Hematopoietic multipotent progenitor cell treated with erythropoietin and hydrocortisone succinate and interleukin-3 and kit ligand, for 8 days (in vitro differentiated cells): ENCODE measurements at regions not wholly inside any gene's neighbourhood (a gene's known extent, or its start where the extent isn't known, plus 50 kb on each side); places are given as distances from the start of the nearest gene placed in this dataset.

Experiments used
- DNase-seq: peaks from one replicate; pipeline ENCODE4 v3.0.0-alpha.2; 2015

GRCh38 chr1:55694310-55694801 is 479.2 kb upstream of the USP24 start:
- DNase-seq: no peak

- no peak for DNase-seq
Observed at GRCh38 chr1:55692726-55693125, 477.6 kb upstream of the USP24 start.

- DNase-seq: no peak
Observed at GRCh38 chr1:55690366-55690765, 475.2 kb upstream of the USP24 start.

GRCh38 chr1:55689800-55690199 is 474.6 kb upstream of the USP24 start:
- DNase-seq: no peak

GRCh38 chr1:55685560-55685959 is 470.4 kb upstream of the USP24 start:
- DNase-seq: no peak

GRCh38 chr1:55684131-55684650 is 469.0 kb upstream of the USP24 start:
- DNase-seq: no peak

- no peak for DNase-seq
Observed at GRCh38 chr1:55682198-55682597, 467.0 kb upstream of the USP24 start.

- no peak for DNase-seq
Observed at GRCh38 chr1:55679971-55680370, 464.8 kb upstream of the USP24 start.

GRCh38 chr1:55673416-55673815 is 458.3 kb upstream of the USP24 start:
- DNase-seq: no peak

GRCh38 chr1:55670331-55671082 is 455.3 kb upstream of the USP24 start:
- DNase-seq: no peak

- DNase-seq: no peak
Observed at GRCh38 chr1:55669293-55669692, 454.1 kb upstream of the USP24 start.

- no peak for DNase-seq
Observed at GRCh38 chr1:55662875-55663274, 447.7 kb upstream of the USP24 start.

GRCh38 chr1:55658917-55659316 is 443.8 kb upstream of the USP24 start:
- no peak for DNase-seq

GRCh38 chr1:55654750-55655149 is 439.6 kb upstream of the USP24 start:
- no peak for DNase-seq

- DNase-seq: no peak
Observed at GRCh38 chr1:55654171-55654570, 439.0 kb upstream of the USP24 start.

GRCh38 chr1:55650444-55650843 is 435.3 kb upstream of the USP24 start:
- no peak for DNase-seq

- DNase-seq: no peak
Observed at GRCh38 chr1:55646181-55646580, 431.0 kb upstream of the USP24 start.

- no peak for DNase-seq
Observed at GRCh38 chr1:55645270-55645669, 430.1 kb upstream of the USP24 start.

- no peak for DNase-seq
Observed at GRCh38 chr1:55641947-55642346, 426.8 kb upstream of the USP24 start.

GRCh38 chr1:55640708-55641473 is 425.7 kb upstream of the USP24 start:
- DNase-seq: peak; percentile 44

- no peak for DNase-seq
Observed at GRCh38 chr1:55639526-55639925, 424.4 kb upstream of the USP24 start.

- no peak for DNase-seq
Observed at GRCh38 chr1:55639051-55639450, 423.9 kb upstream of the USP24 start.

- no peak for DNase-seq
Observed at GRCh38 chr1:55636696-55637095, 421.5 kb upstream of the USP24 start.

GRCh38 chr1:55635856-55636255 is 420.7 kb upstream of the USP24 start:
- DNase-seq: no peak
